Fibroblast of peridontal ligament (primary cell): ENCODE measurements at regions not wholly inside any gene's neighbourhood (a gene's known extent, or its start where the extent isn't known, plus 50 kb on each side); places are given as distances from the start of the nearest gene placed in this dataset.

Experiments
- DNase-seq: peaks from one replicate; pipeline ENCODE4 v3.0.0-alpha.2; 2010; ENCODE audit errors: extremely low read depth

- DNase-seq, result no peak
Measured at GRCh38 chr5:176733406-176734262, 76.7 kb upstream of the UNC5A start.

DNA sequence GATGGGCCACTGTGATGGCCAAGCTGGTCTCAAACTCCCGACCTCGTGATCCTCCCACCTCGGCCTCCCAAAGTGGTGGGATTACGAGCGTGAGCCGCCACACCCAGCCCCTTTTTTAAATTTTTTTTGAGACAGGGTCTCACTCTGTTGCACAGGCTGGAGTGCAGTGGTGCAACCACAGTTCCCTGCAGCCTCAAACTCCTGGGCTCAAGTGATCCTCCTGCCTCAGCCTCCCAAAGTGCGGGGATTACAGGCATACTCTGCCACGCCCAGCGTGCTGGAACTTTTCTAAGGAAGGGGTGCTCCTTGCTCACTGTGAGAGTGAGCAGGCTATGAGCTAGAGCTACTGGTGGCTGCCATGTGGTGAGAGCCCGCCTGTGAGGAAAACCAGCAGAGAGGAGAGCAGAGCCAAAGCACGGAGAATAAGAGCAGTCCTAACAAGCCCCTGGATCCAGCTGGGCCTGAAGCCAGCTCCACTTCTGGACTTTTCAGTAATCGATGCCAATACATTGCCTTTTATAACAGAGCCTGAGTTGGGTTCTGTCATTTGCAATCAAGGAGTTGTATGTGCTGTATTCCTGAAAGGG is 75.5 kb upstream of the UNC5A start:
- DNase-seq, result no peak

DNA sequence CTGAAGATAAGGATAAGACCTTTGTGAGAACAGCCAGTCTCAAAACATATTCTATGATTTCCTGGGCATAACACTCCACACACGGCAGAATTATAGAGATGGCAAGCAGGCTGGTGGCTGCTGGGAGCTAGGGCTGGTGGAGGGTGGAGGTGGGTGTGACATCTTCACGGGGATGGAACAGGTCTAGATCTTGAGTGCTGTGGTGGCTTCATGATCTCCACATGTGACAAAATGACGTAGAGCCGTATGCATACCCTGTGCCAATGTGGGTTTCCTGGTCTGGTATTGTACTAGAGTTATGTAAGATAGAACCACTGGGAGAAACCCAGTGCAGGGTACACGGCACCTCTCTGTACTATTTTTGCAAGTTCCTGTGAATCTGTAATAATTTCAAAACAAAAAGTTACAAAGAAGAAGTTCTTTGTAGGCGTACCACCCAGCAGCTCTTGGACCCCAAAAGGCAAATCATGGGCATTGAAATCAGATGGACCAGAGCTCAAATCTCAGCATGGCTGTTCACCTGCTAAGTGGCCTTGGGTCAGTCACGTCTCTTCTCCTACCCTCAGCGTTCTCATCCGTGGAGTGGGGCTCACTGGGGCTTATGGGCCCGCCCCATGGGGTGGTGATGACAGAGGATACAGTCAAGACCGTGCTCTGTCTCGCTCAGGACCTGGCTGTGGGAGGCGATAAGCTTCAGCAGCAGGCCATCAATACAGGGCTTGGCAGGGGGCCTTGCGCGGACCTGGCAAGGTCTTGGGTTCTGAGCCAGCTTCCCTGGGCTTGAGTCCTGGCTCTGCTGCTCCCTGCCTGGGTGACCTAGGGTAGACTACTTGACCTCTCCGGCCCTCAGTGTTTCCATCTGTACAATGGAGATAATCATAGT is 74.7 kb upstream of the UNC5A start:
- no peak for DNase-seq

DNA sequence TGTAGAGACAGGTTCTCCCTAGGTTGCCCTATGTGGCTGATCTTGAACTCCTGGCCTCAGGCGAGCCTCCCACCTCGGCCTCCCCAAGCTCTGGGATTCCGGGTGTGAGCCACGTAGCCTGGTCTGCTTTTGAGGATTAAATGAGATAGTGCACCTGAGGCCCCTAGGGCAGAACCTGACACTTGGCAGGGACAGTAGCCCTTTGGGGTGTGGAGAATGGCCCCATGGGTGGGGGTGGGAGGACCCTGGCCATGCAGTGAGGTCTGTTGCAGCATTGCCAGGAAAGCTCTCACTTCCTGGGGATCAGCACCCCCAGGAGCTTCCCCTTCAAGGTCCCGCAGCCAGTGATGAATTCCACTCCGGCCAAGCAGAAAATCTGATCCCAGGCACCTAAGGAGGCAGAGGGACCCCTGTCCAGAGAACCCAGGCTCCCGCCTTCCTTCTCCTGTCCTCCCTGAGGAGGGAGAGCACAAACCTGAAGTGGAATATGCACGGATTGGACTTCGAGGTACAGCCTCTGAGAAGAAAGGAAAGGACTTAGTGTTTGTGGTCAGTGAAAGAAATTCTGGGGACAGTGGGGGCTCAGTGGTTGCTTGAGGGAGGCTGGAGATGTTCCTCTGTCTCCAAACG is 73.9 kb upstream of the UNC5A start:
- no peak for DNase-seq

DNA sequence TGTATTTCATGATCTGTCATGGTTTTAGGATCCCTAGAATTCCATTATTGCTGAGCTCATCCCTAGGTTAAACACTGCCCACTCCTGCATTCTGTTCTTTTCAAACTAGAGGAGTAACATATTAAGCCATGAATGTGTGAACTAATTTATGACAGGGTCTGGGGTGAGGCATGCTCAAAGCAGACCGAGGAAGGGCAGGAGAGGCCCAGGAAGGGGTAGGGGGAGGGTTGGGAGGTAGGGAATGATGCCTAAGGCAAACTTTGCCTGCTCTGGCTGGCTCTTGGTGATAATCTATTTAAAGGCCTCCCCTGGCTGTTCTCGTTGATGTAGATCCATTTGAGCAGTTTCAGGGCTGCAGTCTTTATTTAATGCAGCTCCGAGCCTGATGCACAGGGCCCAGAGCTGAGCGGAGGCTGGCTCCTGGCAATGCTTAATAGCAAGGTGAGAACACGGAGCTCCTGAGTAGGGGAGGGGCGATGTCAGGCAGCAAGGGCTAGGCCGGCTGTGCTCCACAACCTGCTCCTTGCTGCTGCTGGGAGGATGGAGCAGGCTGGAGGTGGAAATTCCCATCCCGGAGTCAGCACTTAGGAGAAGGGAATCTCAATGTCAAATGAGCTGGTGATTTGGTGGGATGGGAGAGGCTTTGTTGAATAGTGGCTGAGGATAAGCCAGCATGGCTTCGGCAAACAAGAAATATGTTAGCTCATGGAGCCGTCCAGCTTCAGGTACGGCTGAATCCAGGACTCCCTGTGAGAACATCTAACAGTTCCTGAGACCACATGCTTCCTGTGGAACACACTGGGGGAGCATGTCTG is 73.2 kb upstream of the UNC5A start:
- DNase-seq, result no peak

DNA sequence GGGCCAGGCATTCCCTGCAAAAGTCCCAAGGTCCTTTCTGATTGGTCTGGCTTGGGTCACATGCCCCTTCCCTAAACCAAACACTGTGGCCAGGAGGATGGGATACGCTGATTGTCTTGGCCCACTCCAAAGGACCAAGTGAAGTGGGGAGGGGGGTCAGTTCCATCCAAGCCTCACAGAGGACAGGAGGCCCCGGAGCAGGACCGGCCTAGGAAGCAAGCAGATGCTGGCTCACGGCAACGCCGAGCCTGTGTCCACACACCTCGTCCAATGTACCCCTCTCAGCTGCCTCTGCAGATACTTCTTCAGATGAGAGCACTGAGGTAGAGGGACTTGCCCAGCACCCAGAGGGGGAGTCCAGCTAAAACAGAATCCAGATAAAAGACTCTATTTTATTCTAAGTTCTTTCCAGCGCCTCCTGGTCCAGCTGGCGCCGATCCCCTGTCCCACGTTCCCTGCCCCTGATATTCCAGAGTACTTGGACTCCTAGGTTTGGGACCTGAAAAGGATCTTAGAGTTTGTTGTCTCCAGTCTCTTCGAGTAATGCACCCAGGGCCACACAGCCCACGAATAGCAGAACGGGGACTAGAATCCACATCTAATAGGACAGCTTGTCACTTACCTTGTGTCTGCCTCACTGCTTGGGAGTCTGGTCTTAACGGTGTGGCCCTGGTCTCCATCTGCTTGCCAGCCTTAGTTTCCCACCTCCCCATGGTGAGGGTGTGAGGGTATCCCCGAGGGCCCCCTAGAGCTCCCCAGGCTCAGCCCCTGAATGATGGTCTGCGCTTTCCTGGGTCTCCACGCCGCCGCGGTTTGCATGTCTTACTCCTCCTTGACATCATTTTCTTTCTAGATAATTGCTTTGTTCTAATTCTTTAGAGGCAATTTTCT is 72.4 kb upstream of the UNC5A start:
- no peak for DNase-seq

GRCh38 chr5:176738637-176739250 is 71.6 kb upstream of the UNC5A start:
- no peak for DNase-seq

DNA sequence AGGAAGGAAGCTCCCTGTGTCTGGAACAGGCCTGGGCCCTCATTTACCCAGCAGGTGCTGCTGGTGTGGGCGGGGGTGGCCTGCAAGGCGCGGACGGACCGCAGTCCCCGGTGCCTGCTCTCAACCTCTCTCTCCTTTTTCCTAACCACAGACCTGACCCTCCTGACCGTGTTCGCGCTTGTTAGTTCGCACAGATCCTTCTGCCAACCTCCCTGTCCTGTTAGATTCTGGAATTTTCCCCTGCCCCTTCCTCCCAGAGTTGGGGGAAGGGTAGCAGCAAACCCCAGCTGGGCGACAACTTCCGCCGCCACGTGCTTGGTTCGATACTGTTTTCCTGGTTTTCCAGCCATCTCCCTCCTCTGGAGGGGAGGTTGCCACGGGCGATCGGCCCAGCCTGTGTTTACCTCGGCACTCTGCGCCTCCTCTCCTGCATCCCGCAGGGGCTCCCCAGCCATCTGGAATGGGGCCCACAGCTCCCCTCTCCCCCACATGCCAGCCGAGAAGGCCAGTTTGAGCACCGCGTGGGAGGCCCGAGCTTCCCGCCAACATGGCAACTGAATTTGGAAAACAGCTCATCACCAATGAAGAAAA is 70.8 kb upstream of the UNC5A start:
- DNase-seq, result no peak

DNA sequence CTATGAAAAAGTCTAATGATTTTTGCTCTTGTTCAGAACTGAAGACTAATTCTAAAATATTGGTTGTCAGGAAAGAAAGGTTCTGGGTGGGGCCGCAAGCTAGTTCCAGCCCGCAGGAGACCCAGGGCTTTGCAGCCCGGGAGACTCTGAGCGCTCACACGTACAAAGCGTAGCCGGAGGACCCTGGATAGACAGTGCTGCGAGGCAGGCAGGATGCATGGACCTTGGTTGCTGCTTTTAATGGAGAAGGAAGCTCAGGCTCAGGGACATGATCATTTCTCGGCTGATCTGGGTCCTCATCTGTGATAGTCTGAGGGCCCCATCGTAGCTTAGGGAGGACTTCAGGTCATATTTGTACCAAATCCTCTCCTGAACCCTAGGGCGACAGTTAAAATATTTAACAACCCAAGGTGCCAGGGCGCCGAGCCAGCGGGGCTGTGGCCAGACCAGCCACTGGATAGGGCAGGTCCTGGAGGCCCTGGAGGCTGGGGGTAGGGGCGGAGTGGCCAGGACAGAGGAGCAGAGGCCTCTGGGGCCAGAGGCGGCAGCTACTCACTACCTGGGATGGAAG is 70.1 kb upstream of the UNC5A start:
- DNase-seq, result no peak

DNA sequence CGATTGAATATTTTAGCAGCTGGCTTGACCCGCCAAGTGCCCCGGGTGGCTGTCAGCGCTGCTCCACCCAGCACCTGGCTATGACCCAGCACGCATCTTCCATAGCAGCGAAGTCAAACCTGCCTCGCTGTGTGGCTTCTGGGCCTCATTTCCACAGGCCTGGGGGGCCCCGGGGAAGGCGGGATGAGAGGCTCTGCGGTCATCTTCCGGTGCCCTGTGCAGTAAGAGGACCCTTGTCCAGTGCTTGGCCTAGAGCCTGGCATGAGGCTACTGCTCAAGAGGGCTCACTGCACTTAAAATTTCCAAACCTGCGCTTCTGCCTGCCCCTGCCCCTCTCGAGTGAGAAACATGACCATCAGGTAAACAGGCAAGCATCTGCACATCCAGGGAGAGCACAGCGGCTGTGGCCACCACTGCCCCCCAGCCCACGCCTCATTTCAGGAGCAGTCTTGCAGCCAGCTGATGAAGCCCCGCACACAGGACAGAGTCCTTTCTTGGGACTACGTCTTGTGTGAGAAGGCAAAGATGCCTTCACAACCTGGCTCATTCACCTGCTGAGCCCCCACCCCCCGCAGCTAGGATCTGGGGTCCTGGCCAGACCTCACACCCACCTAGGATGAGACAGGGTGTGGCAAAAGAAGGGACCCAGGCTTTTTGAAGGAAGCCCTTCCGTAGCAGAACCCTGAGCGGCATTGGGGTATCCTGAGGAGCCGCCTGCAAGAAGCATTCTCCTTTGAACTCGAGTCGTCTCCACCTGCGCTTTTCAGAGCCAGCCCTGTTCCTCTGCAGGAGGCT is 69.5 kb upstream of the UNC5A start:
- DNase-seq, result no peak

- DNase-seq, result no peak
Measured at GRCh38 chr5:176741561-176742211, 68.7 kb upstream of the UNC5A start.

- no peak for DNase-seq
Measured at GRCh38 chr5:176742246-176743105, 67.9 kb upstream of the UNC5A start.

GRCh38 chr5:176743136-176743861 is 67.1 kb upstream of the UNC5A start:
- no peak for DNase-seq

DNA sequence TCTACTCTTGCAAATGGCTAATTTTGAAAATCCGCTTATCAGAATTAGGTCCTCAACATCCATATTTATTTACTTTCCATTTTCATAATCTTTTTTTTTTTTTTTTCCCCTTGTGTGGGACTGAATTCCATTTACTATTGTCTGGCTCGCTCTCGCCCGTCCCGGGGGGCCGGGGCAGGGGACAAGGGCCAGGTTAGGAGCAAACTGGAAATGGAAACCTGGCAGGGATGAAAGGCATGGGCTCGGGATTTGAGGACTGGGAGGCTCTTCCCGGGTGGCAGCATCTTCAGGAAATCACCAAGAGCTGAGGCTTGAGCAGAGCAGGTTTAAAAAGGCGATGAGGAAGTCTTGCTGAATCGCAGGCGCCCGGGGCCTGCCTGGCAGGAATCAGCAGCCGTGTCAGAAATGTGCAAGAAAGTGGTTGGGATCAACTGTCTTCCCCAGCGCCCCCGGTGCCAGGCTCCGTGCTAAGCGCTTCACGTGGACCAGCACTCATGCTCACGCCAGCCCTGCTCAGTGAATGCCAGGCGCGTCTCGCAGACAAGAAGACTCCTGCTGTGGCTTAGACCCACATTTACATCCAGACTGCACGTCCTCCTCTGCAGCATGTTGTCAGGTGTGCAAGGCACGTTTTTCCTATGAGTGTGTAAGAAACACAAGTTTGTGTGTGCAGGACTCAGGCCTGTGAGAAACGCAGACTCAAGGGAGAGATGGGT is 66.3 kb upstream of the UNC5A start:
- DNase-seq, result no peak

DNA sequence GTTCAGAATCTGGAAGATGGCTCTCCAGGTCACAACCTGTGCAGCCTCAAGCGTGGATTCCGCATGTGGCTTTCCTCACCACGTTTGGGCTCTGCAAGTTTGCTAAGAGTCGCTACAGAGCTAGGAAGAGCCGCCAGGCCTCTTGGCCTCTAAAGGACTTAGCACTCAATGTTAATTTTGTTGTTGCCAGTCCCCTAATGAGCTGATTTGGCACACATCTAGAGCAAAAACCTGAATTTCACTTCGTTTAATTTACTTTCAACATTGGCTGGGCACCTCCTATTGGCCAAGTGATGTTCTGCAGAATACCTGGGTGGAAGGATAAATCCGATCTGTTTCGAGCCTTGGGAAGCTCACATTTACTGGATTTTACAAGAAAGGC is 65.8 kb upstream of the UNC5A start:
- no peak for DNase-seq
